Vagina (tissue), 2 donors: ENCODE measurements at regions not wholly inside any gene's neighbourhood (a gene's known extent, or its start where the extent isn't known, plus 50 kb on each side); places are given as distances from the start of the nearest gene placed in this dataset.

ENCODE experiments used
- CTCF ChIP-seq, 3 experiments: fragments of 450-650 bp in 2 of 3; fragments of 200-600 bp in 1 of 3; sonication (generic) in 1 of 3; IDR thresholded peaks; one replicate each; pipeline ENCODE4 v1.5.1; 2017 to 2019; ENCODE audit warnings: antibody characterized with exemption in 3 of 3, mild to moderate bottlenecking in 2 of 3, moderate library complexity in 2 of 3
- POLR2AphosphoS5 ChIP-seq, 2 donors: sonication (generic); formaldehyde crosslinking; IDR thresholded peaks; one replicate each; pipeline ENCODE4 v1.9.0; 2017; ENCODE audit warnings: antibody characterized with exemption in 2 of 2, mild to moderate bottlenecking in 2 of 2, low read depth in 1 of 2; ENCODE audit not compliant: insufficient read depth in 1 of 2

GRCh38 chr2:147468349-147468748 is 376.5 kb upstream of the ACVR2A start:
- no peak for TF ChIP-seq CTCF (IDR thresholded peaks at IDR 0.05)
- no peak for TF ChIP-seq POLR2AphosphoS5 (IDR thresholded peaks at IDR 0.05; ENCODE audit: insufficient read depth in 1 of 2, low read depth in 1 of 2)
